Endothelial cell of umbilical vein (primary cell): ENCODE measurements at regions not wholly inside any gene's neighbourhood (a gene's known extent, or its start where the extent isn't known, plus 50 kb on each side); places are given as distances from the start of the nearest gene placed in this dataset.
"Not testable (repeated sequence)": the region's sequence is repeated elsewhere in the genome, so short reads cannot be mapped to it uniquely, and the experiment has no call there.

Experiments used
- BruUV-seq: library from RNA; stranded (reverse); fragments of 400-500 nt; replicated peaks from 2 replicates; lab custom pipeline; 2021; lab: Mats Ljungman, UMichigan
- CTCF ChIA-PET: fragments of 300-600, 350-600 bp; sonication (Branson Sonifier 250); formaldehyde crosslinking; loops from one replicate; lab custom pipeline; 2021; ENCODE audit warnings: antibody characterized with exemption, inconsistent platforms; lab: Charles Lee
- POLR2A ChIA-PET: fragments of 300-600, 350-600 bp; sonication (Branson Sonifier 250); formaldehyde crosslinking; loops from one replicate; lab custom pipeline; 2021; ENCODE audit warnings: antibody characterized with exemption, inconsistent platforms; lab: Charles Lee
- DNase-seq: peaks from one replicate; pipeline ENCODE4 v3.0.0-alpha.2; 2011; ENCODE audit warnings: low read depth, low spot score
- FAIRE-seq: peaks from 2 replicates; lab custom pipeline; 2011; peaks lifted over from hg19 to GRCh38; lab: Jason Lieb, UNC
- H2AFZ ChIP-seq: 2 replicates; pipeline ENCODE4 v1.6.0; 2012; ENCODE audit warnings: low read depth, low read length, control low read depth, inconsistent platforms
- H3K27ac ChIP-seq: 2 replicates; pipeline ENCODE4 v1.5.1; 2011; ENCODE audit warnings: low read depth, mild to moderate bottlenecking, control low read depth, low read length, moderate library complexity; ENCODE audit not compliant: insufficient read depth
- H3K27me3 ChIP-seq, 2 experiments: 2 replicates each; pipeline versions ENCODE4 v1.6.0 to v1.6.1; 2011; ENCODE audit warnings: low read length in 2 of 2, mixed read lengths in 1 of 2; ENCODE audit not compliant: control insufficient read depth in 2 of 2, insufficient read depth in 2 of 2
- H3K36me3 ChIP-seq, 2 experiments: 2 replicates in 1 of 2; 3 replicates in 1 of 2; pipeline ENCODE4 v1.5.1; 2011; ENCODE audit warnings: low read length in 2 of 2, mild to moderate bottlenecking in 1 of 2, moderate library complexity in 1 of 2; ENCODE audit not compliant: control insufficient read depth in 2 of 2, insufficient read depth in 2 of 2; ENCODE audit errors: extremely low read depth in 1 of 2
- H3K4me1 ChIP-seq: 3 replicates; pipeline ENCODE4 v1.5.1; 2011; ENCODE audit warnings: mild to moderate bottlenecking, low read length; ENCODE audit not compliant: control insufficient read depth, insufficient read depth; ENCODE audit errors: extremely low read depth
- H3K4me2 ChIP-seq: 2 replicates; pipeline ENCODE4 v1.6.1; 2011; ENCODE audit warnings: low read length, control low read depth, mixed read lengths; ENCODE audit not compliant: insufficient read depth
- H3K4me3 ChIP-seq, 3 experiments: fragments of 200-600 bp in 1 of 3; sonication (generic), shearing (Covaris generic) in 1 of 3; replicated peaks in 1 of 3; 2 replicates each; pipeline ENCODE4 v1.5.1; 2011 to 2016; ENCODE audit warnings: control low read depth in 3 of 3, low read length in 3 of 3, mild to moderate bottlenecking in 2 of 3, inconsistent platforms in 1 of 3, low read depth in 1 of 3, moderate library complexity in 1 of 3; ENCODE audit not compliant: insufficient read depth in 1 of 3
- H3K79me2 ChIP-seq: 2 replicates; pipeline ENCODE4 v1.6.0; 2012; ENCODE audit warnings: low read length, inconsistent platforms; ENCODE audit not compliant: control insufficient read depth, insufficient read depth
- H3K9ac ChIP-seq: replicated peaks from 2 replicates; pipeline ENCODE3; 2011; ENCODE audit warnings: low read length, control low read depth; ENCODE audit not compliant: insufficient read depth; ENCODE audit errors: extremely low read depth
- H3K9me1 ChIP-seq: replicated peaks from 3 replicates; pipeline ENCODE4 v1.6.0; 2011; ENCODE audit warnings: mild to moderate bottlenecking, low read length; ENCODE audit not compliant: control insufficient read depth, insufficient read depth; ENCODE audit errors: extremely low read depth
- H3K9me3 ChIP-seq: replicated peaks from 2 replicates; pipeline ENCODE4 v1.5.1; 2012; ENCODE audit warnings: low read length, inconsistent platforms; ENCODE audit not compliant: control insufficient read depth, insufficient read depth
- H4K20me1 ChIP-seq: replicated peaks from 2 replicates; pipeline ENCODE3; 2011; ENCODE audit warnings: mild to moderate bottlenecking, low read length; ENCODE audit not compliant: control insufficient read depth, insufficient read depth; ENCODE audit errors: extremely low read depth
- dilution Hi-C: fragments of 300-500 bp; cut with MboI; formaldehyde crosslinking; loops from one replicate; pipeline ENCODE4 v1.15.0; 2019; ENCODE audit warnings: low sequenced_read_pairs; ENCODE audit not compliant: extremely low pct_ligation_motif_present
- intact Hi-C: fragments of 100-400 bp; cut with micrococcal nuclease; formaldehyde crosslinking; loops from one replicate; pipeline ENCODE4 v1.10.0; 2022

- BruUV-seq, H2AFZ ChIP-seq, H3K27ac ChIP-seq, POLR2A ChIA-PET, H3K9me3 ChIP-seq, H3K36me3 ChIP-seq, FAIRE-seq, H3K9ac ChIP-seq, dilution Hi-C loops, H3K27me3 ChIP-seq, H3K9me1 ChIP-seq, DNase-seq, intact Hi-C loops, H4K20me1 ChIP-seq, H3K4me2 ChIP-seq, H3K4me1 ChIP-seq, H3K4me3 ChIP-seq, H3K79me2 ChIP-seq, CTCF ChIA-PET: not testable (repeated sequence)
Observed at GRCh38 chr9:41839786-41840185, 289.4 kb downstream of the CNTNAP3B start.

GRCh38 chr9:41838953-41839352 is 290.3 kb downstream of the CNTNAP3B start:
- H3K4me3 ChIP-seq, POLR2A ChIA-PET, H3K27me3 ChIP-seq, H4K20me1 ChIP-seq, H3K9ac ChIP-seq, H3K9me1 ChIP-seq, H3K79me2 ChIP-seq, DNase-seq, H3K36me3 ChIP-seq, intact Hi-C loops, CTCF ChIA-PET, H3K4me2 ChIP-seq, H2AFZ ChIP-seq, dilution Hi-C loops, FAIRE-seq, H3K27ac ChIP-seq, H3K9me3 ChIP-seq, BruUV-seq, H3K4me1 ChIP-seq: not testable (repeated sequence)

GRCh38 chr9:41838562-41838851 is 290.7 kb downstream of the CNTNAP3B start:
- intact Hi-C loops, H3K79me2 ChIP-seq, H3K9ac ChIP-seq, DNase-seq, POLR2A ChIA-PET, CTCF ChIA-PET, H3K4me3 ChIP-seq, H3K4me2 ChIP-seq, H4K20me1 ChIP-seq, H3K36me3 ChIP-seq, H2AFZ ChIP-seq, BruUV-seq, H3K27me3 ChIP-seq, H3K27ac ChIP-seq, dilution Hi-C loops, H3K9me3 ChIP-seq, FAIRE-seq, H3K9me1 ChIP-seq, H3K4me1 ChIP-seq: not testable (repeated sequence)

GRCh38 chr9:41837684-41838561 is 291.3 kb downstream of the CNTNAP3B start:
- H3K27me3 ChIP-seq, H3K9ac ChIP-seq, H3K79me2 ChIP-seq, BruUV-seq, H3K4me1 ChIP-seq, H3K4me2 ChIP-seq, H3K4me3 ChIP-seq, CTCF ChIA-PET, dilution Hi-C loops, intact Hi-C loops, H4K20me1 ChIP-seq, H2AFZ ChIP-seq, H3K36me3 ChIP-seq, H3K9me3 ChIP-seq, FAIRE-seq, H3K27ac ChIP-seq, H3K9me1 ChIP-seq, POLR2A ChIA-PET, DNase-seq: not testable (repeated sequence)
